ENCODE measurements at regions not wholly inside any gene's neighbourhood (a gene's known extent, or its start where the extent isn't known, plus 50 kb on each side); places are given as distances from the start of the nearest gene placed in this dataset.

DNA sequence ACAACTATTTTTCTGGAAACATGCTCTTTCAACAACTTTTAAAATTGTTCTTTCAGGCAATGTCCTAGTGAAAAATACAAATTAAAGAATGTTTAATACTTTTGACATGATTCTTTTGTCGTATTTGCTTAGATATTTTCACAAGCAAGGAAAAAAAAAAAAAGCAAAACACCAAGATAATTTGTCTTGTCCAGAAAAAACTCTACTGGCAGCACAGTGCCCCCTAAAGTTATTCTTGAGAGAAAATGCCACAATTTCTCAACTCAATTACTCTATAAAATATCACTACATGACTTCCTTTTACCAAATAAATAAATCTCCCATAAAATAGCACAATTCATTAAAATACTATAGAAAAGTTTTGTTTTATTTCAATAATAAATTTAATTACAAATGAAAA is 652.5 kb upstream of the EPHA7 start:
- DNase-seq (ENCODE audit: low read depth): peak; percentile 10

DNA sequence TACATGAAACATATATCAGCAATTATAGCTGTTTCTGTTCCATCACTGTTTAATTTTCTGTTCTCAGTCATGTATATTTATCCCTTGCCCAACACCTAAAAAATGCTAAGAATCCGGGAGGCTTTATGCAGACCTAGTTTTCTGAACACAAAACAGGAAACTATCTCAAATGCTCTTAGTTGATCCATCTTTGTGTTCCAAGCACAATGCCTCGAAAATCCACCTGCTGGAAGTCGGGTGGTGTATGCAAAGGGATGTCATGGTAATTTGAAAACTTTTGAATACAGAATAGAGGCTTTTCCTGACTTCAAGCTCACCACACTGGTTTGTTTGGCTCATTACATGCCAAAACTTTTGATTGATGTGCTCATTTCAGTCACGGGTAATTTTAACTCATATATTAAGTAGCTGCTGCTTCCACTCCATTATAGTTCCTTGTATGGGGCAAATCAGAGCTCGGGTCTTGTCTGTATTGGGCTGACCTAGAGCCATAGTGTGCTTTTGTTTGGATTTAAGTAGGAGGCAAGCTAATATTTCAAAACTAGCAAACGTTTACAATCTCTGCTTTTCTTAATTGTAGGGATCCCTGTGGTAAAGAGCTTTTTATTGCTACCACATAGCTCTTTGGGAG is 646.5 kb upstream of the EPHA7 start:
- DNase-seq (ENCODE audit: low read depth): no peak

DNA sequence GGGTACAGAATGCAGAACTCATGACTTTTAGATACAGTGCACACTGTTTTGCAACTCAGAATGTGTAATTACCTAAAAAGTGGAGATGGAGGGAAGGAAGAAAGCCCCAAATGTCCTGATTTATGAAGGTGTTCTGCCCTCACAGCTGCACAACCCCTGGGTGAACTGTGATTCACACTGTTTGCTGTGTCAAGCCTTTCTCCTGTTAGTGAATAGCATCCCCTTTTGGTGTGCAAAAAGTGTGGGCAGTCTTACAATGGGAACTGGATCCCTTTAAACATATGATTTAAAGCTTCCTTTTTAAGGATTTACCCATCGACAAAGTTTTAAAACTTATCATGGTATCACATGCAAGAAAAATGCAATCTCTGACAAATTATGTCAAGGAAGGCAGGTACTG is 633.4 kb upstream of the EPHA7 start:
- peak; percentile 31 for DNase-seq (ENCODE audit: low read depth)

DNA sequence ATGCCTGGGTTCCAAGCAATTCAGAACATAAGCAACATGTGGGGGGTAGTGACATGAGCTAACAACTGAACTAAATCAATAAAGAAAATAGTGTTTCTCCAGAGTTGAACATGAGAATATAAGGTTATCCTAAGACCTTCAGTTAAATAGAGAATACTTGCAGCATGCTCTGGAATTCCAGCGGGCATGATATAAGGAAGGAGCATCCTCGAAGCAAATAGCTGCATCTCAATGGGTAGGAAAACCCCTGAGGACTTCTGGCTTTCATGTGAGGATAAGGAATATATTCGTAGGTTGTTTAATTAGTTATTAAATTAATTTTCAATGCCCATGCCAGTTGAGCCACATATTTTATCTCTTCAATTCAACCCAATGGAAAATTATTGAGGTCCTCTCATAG is 631.2 kb upstream of the EPHA7 start:
- DNase-seq (ENCODE audit: low read depth): no peak

DNA sequence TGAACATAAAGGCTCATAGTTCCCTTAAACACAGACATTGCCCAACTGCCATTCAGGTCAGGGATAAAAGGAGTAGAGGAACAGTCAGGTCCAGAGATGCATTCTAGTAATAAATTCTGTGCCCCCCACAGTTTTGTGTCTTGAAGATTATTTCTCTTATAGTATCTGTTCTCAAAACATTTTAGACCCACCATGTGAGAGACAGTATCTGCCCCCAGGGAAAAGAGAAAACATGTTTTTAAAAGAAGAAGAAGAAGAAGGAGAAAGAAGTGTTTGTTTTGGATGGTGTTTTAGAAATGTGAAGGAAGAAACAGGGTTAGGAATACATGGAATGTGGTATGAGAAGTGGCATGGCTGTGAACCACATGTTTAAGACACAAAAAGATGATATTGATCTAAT is 629.6 kb upstream of the EPHA7 start:
- DNase-seq (ENCODE audit: low read depth): no peak

DNA sequence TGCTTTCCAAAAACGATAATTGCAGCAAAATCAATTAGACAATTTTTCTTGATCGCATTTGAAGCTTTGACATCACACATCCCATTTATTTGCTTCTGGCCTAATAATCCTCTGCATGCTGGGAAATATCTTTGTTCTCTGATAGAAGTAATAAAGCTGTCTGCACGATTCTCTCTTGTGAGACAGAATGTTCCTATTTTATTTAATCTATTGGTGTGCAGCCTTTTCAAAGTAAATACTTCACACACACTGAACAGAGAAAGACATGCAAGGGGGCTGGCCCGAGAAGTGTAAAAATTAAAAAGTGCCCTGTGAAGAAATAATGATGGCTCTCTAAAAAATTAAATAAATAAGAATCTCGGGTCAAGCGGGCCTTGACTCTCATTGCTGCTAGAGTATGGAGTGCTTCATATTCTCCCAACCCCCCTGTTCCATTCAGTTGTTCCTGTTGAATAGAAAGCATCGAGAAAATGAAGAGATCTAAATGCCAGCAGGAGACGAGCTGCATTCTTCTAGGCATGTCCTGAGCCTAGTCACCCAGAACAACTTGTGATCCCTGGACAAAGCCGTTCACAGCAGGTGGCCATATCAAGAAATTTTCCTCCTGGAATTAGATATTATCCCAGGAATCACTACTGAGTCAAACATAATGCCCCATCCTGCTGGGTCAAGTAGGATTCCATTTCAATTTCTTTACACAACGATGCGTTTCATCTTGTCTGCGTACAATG is 625.9 kb upstream of the EPHA7 start:
- DNase-seq (ENCODE audit: low read depth): no peak

DNA sequence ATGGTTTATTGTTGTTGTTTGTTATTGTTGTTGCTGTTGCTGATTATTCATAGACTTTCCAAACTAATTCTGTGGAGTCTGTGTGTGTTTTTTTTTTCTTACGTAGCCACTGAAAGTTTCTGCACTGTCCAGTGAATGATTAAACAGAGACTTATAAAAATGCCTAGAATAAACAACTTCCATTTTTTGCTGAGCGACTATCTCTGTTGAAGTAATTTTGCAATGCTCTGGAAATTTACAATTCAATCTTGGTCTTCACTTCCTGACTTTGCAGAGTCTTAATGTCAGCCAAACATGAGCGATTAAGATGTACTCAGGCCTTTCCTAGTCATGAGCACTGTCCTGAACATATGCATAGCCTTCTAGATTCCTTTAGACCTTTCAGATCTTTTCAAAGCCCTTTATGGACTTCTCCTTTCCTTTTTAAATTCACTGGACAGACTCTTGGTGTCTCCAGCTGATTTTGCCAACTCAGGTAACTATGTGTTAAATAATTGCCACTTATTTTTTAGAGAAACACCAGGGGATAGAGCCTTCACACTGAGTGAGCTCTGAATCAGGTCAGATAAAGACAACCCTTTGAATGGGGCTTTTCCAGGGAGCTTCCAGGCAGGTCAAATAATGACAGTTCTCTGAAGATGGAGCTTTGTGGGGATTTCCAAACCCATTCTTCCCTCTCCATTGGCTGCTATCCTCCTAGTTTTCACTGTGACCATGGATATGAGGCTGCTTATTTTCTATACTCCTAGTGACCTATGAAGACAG is 622.8 kb upstream of the EPHA7 start:
- DNase-seq (ENCODE audit: low read depth): no peak

DNA sequence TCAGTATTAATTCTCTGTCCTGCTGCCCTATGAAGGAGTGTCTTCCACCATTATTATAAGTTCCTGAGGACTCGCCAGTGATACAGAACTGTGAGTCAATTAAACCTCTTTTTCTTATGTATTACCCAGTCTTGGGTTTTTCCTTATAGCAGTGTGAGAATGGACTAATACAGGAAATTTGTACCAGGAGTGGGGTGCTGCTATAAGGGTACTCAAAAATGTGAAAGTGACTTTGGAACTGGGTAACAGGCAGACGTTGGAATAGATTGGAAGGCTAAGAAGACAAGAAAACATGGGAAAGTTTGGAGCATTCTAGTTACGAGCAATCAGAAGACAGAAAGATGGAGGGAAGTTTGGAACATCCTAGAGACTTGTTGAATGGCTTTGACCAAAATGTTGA is 616.7 kb upstream of the EPHA7 start:
- no peak for DNase-seq (ENCODE audit: low read depth)

DNA sequence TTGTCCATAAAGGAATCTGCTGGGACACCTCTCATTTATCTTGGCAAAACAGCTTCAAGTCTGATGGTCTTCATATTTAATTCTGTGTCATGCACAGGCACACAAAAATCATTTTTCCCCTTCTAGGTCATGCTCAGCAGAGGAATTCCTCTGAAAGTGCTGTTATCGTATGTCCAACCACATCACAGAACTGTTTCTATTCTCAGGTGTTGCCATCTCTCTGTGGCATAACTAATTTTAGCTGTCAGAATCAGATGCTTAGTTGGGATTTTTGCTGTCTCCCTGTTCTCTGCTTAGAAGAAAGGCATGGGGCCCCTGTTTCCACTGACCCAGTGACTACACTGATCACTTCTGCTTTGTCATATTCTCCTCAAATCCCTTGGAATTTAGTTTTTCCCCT is 608.0 kb upstream of the EPHA7 start:
- DNase-seq (ENCODE audit: low read depth): no peak

DNA sequence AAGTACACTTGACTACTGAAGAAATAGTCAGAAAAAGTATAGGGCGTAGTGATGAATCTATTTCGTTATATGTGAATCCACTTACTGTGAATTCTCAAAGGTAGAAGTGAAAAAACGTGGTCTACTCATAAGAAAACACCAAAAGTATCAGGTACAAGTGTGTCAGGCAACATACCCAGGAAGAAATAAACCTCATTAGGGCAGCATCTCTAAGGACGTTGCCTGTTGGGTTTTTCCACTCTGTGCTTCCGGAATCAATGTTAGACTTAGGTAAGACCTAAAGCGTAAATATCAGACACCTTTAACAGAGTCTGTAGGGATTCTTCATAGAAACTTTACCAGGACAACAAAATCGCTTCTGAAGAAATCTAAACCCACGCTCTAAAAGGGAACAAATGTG is 607.2 kb upstream of the EPHA7 start:
- DNase-seq (ENCODE audit: low read depth): no peak

DNA sequence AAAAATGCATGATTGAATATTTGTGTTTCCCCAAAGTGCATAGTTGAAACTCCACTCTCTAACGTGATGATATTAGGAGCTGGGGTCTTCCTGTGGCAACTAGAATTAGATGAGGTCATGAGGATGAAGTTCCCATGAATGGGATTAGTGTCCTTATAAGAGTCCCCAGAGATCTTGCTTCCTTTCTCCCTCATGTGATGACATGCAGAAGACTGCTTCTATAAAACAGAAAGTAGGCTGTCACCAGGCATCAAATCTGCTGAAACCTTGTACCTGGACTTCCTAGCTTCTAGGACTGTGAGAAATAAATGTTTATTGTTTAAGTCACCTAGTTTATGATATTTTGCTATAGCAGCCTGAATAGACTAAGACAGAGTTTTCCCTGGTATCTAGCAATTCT is 586.5 kb upstream of the EPHA7 start:
- DNase-seq (ENCODE audit: low read depth): no peak

DNA sequence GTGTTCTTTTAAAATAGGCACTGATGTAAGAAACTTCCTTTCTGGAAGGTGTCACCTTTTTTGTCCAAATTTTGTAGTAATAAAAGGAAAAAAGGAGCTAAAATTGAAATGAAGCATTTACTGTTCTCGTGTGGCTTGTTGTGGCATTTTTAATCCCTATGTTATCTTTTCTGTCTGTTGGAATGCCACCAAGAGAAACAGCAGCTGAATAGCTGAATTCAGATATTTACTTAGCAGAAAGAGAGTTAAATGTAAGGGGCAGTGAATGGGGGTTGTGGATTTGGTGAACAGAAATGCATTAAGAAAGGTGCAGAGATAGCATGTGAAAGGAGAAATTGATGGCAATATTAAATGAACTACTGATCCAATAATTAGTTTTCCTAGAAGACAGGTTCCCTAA is 573.6 kb upstream of the EPHA7 start:
- no peak for DNase-seq (ENCODE audit: low read depth)

DNA sequence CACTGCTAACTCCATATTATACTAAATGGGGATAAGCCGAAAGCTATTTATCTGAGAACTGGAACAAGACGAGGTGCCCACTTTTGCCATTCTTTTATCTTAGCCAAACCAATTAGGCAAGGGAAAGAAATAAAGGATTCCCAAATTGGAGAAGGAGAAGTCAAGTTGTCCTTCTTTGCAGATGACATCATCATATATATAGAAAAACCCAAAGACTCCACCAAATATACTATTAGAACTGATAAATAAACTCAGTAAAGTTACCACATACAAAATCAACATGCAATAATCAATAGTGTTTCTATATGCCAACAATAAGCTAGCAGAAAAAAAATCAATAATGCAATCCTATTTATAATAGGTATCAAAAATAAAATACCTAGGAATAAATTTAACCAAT is 570.3 kb upstream of the EPHA7 start:
- DNase-seq (ENCODE audit: low read depth): no peak

DNA sequence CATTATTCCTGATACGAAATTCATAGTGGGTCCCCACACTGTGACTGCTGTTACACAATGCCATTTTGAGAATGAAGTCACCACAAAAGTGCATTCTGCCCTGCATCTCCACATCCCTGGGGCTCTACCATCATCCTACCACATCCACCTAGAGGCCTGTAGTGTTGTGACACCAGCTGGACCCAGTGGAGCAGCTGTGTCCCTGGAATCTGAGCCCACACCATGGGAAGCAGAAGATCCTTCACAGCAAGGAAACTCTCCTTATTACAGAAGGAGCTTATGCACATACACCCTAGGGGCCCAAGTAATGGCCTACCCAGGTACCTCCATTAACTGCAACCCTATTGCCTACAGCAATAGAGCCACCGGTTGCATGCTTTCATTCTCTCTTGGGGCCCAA is 566.6 kb upstream of the EPHA7 start:
- DNase-seq (ENCODE audit: low read depth): no peak

DNA sequence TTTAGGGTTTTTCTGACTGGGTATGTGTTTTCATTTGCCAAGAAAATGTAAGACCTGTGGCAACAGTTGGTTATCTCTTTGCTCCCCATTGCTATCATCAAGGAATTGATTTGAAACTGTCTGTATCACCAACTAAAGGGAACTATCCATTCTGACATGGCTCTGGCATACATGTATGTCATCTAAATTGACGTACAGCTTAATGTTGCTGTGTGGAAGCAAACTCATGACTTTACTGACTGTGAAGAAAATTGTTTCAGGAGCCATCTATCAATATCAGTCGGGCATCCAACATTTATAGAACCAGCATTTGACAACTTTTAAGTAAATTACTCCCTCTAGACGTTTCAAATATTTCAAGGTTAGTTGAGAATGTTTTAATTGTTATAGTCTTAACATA is 555.8 kb upstream of the EPHA7 start:
- DNase-seq (ENCODE audit: low read depth): no peak

DNA sequence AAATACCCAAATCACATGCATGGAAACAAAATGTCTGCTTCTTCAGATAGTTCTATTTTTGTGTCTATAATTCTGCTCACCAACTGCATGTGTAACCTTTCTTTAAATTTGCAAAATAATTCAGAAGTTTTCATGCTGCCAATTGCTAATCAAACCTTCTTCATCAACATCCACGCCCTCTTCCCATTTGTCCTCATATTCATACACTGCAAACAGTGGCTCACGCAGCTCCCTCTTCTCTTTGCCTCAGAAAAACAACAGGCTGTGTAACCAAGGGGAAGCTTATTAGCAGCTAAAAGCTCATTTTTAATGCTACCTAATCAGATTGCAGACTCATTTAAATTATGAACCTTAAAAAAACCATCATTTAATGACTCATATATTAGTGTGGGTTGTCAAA is 555.0 kb upstream of the EPHA7 start:
- DNase-seq (ENCODE audit: low read depth): no peak

DNA sequence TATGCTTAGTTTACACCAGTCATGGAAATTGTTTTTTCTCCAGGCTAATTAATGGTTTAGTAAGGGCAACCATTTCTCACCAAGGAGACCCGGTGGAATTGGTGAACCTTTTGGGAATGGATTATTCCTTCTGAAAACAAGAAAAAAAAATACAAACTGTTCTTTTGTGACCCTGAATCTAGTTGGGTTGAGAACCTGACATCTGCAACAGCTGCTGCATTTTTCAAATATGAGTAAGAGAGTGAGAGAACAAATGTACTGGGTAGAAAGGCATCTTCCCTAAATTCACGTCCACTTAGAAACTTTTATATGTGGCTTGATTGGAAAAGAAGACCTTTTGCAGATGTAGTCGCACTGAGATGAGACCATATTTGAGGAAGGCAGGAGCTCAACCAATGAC is 553.4 kb upstream of the EPHA7 start:
- no peak for DNase-seq (ENCODE audit: low read depth)

DNA sequence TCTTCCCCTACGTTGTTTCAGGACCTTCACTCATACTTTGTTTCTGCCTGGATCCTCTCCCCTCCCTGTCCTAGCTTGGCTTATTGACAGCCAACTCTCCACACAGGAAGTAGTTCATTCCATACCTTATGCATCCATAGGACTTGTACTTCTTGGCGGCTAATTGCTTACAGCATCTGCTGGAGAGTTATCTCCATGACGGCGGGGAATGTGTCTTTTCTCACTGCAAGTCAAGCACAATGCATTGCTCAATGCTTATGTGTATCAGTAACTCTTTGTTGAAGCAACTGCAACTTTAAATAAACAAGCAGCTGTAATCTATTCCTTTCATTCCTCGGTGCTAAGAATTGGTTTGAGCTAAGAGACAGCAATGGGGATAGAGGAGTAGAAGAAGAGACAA is 551.3 kb upstream of the EPHA7 start:
- DNase-seq (ENCODE audit: low read depth): no peak

DNA sequence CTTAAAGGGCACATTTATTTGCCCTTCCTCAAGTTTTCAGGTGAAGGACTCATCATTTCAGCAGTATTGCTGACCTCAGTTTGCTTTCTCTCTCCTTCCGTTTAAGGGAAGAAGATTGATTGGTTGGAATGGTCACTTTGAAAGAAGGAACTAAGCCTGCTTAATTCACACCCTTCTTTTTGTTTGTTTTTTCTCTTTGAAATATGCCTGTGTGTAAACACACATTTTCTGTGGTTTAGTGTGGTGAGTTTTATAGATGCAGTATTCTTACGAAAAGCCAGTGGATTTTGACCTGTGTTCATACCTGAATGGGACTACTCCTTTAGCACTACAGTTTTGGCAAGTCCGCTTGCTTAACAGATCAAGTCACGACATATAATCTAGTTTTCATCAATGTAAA is 548.8 kb upstream of the EPHA7 start:
- DNase-seq (ENCODE audit: low read depth): no peak

DNA sequence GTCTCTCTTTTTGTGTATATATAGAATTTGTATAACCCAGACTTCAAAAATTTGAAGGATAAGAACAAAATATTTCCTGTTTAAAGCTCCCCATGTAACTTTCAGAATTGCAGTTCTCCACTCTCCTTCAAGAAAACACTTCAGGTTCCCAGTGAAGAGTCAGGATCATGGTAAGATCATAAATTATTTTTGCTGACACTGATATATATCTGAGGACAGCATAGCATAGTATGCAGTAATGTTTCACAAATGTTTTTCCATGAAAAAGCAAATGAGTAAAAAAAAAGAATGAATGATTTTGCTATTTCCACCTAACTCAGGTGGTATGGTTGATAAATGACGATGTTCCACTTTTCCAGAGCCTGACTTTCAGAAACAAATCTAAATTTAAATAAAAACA is 545.6 kb upstream of the EPHA7 start:
- DNase-seq (ENCODE audit: low read depth): no peak

DNA sequence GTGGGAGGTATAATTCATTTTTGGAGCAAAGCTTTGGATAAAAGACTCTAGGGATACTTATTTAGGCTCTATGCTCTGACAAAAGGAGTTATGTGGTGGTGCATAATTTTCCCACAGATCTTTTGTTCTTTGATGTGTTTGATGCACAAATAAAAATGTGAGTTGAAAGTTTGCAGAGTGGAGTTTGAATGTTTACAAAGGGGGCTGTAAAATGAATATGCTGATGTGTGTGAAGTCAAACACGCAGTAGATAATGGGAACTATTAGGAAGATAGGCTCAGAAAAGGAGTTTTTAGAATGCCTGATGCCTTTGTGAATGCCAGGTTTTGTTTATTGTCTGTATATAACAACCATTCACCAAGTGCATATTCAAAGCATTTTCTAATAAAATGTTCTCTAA is 545.0 kb upstream of the EPHA7 start:
- no peak for DNase-seq (ENCODE audit: low read depth)

DNA sequence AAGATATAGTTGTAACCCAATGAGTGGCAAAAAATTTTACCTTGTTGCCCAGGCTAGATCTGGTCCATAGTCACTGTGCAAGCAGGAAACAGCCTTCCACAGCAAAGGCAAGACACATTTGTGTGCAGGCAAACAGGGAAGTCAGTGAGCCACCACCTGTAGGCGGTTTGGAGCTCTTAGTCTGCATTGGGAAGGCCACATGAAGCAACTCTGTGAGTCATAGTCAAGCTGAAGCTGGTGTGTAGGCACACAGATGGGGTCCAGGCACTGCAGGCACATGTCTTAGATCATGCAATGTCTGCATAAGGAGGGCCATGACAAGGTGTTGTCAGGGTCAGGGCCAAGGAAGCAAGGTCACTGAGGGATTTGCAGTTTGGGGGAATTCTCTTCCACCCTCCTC is 543.2 kb upstream of the EPHA7 start:
- no peak for DNase-seq (ENCODE audit: low read depth)

DNA sequence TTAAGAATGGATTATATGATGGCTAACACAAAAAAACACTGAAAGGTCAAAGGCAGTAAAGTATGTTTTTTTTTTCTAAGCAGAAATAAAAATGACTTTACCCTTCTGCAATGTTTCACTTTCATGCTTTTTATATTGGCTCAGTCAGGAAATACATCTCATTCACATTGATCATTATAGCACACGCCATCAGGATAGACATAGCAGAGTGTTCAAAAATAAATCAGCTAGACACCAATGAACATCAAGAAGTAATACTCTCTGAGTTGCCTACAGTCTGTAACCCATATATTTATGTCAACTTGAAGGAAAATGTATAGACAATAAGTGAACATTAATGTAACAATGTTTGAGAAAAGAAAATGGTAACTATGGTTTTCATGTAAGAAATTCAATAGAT is 535.2 kb upstream of the EPHA7 start:
- no peak for DNase-seq (ENCODE audit: low read depth)

DNA sequence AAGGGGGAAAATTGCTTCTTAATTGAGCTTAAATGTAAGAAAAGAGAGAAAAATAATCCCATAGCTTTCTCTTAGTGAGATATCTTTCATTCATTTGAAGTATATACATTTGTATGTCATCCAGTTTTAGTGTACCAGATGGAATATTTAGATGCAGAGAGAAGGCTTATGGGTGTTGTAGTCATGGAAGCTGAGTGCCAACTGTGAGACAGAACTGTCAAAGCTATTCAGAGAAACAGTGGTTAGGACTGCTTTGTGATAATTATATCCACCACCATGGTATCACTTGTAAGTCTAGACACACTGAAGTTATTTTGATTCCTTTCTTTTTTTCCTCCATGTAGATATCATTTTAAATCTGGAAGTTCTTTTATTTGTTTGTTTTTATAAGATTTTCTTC is 524.3 kb upstream of the EPHA7 start:
- no peak for DNase-seq (ENCODE audit: low read depth)

All from stromal cell of bone marrow (primary cell).